ENCODE measurements at regions not wholly inside any gene's neighbourhood (a gene's known extent, or its start where the extent isn't known, plus 50 kb on each side); places are given as distances from the start of the nearest gene placed in this dataset.

GRCh38 chr5:127203818-127204217 is 86.8 kb upstream of the MEGF10 start:
- Histone ChIP-seq H3K27ac (no peak overlapping the region), H3K4me1 (no peaks in the 10 kb centered on the region), H3K4me3 (no peak overlapping the region), H3K9me3 (no peaks in the 10 kb centered on the region), H3K27me3 (no peaks in the 10 kb centered on the region), H3K9ac (ENCODE audit: low read depth in 2 of 2, low read length in 2 of 2) (no peak overlapping the region), H3K36me3 (no peaks in the 10 kb centered on the region)
- TF ChIP-seq, protein P1, sequence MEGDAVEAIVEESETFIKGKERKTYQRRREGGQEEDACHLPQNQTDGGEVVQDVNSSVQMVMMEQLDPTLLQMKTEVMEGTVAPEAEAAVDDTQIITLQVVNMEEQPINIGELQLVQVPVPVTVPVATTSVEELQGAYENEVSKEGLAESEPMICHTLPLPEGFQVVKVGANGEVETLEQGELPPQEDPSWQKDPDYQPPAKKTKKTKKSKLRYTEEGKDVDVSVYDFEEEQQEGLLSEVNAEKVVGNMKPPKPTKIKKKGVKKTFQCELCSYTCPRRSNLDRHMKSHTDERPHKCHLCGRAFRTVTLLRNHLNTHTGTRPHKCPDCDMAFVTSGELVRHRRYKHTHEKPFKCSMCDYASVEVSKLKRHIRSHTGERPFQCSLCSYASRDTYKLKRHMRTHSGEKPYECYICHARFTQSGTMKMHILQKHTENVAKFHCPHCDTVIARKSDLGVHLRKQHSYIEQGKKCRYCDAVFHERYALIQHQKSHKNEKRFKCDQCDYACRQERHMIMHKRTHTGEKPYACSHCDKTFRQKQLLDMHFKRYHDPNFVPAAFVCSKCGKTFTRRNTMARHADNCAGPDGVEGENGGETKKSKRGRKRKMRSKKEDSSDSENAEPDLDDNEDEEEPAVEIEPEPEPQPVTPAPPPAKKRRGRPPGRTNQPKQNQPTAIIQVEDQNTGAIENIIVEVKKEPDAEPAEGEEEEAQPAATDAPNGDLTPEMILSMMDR (IDR thresholded peaks at IDR 0.05), result no peak
- DNase-seq, result no peak
- intact Hi-C loops (cut with DNase I), result no loop called here

DNA sequence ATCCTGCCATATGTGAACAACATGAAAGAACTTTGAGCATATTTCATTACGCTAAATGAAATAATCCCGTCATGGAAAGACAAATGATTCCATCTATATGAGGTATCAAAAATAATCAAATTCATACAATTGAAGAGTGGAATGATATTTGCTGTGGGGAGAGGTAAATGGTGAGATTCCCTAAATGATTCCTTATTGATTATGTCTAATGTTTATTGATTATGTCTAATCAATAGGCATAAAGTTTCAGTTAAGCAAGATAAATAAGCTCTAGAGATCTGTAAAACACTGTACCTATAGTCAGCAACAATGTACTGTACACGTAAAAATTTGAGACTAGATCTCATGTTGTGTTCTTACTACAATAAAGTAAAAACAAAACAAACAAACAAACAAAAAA is 85.4 kb upstream of the MEGF10 start:
- Histone ChIP-seq H3K27me3 (no peaks in the 10 kb centered on the region), H3K36me3 (no peaks in the 10 kb centered on the region), H3K9ac (ENCODE audit: low read depth in 2 of 2, low read length in 2 of 2) (no peak overlapping the region), H3K9me3 (no peaks in the 10 kb centered on the region), H3K4me3 (no peak overlapping the region), H3K27ac (no peak overlapping the region), H3K4me1 (no peaks in the 10 kb centered on the region)
- intact Hi-C loops (cut with DNase I), result no loop called here
- no peak for DNase-seq
- TF ChIP-seq, protein P1 (IDR thresholded peaks at IDR 0.05), result no peak

DNA sequence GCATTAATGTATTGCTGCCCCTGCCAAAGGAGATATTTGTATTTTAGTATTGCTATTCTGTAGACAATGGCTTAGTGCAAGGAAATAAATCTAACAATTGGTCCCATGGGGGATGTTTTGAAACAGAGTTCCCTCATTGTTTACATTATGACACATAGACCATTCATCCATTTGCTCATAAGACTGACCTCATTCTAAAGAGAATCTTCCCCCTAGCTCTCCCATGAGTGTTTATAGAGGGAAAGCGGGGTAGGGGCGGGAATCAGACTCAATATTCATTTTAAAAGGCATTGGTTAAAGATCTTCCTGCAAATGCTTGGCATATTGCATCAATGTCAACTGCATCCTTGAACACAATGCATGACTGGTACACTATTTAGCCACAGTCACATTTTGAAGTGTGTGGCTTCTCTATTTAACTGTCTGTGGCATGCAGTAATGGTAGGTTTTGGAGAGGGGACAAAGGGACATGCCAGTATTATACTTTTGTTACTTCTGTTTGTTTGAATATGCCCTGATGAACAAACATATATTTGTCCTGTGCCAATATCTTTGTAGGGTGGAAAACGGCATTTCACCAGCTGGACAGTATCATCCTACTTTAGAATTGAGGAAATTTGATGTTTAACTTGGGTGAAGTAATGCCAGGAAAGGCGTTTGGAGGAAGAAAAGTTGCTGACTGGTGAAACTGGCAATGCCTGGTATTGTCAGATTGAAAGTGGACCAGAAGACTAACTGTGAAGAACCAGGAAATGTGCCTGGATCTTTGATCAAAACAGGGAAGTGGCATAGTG is 84.1 kb upstream of the MEGF10 start:
- H3K27ac ChIP-seq, result no peak overlapping the region
- H3K4me3 ChIP-seq, result no peak overlapping the region
- no peak for DNase-seq
- no peaks in the 10 kb centered on the region for H3K36me3 ChIP-seq
- H3K27me3 ChIP-seq, result no peaks in the 10 kb centered on the region
- no peaks in the 10 kb centered on the region for H3K4me1 ChIP-seq
- intact Hi-C loops (cut with DNase I), result no loop called here
- H3K9ac ChIP-seq (ENCODE audit: low read depth in 2 of 2, low read length in 2 of 2), result no peak overlapping the region
- TF ChIP-seq, protein P1 (IDR thresholded peaks at IDR 0.05), result no peak
- H3K9me3 ChIP-seq, result no peaks in the 10 kb centered on the region

DNA sequence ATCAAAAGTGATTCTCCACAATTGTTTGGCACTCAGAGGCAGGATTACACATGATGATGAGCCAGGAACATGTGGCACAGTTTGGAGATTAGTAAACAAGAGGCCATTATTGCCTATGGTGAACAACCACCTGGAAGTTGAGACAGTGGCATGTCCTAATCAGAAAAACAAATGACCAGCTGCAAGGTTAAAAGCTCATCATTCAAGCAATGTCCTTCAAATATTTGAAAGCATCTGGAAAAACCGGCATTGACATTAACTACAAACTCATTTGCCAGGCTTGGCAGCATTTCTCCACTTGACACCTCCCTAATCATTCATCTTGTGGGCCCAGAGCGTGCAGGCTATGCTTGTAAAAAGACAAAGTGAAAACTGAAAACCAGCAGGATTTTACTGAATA is 80.6 kb upstream of the MEGF10 start:
- H3K9ac ChIP-seq (ENCODE audit: low read depth in 2 of 2, low read length in 2 of 2), result no peak overlapping the region
- intact Hi-C loops (cut with DNase I), result no loop called here
- no peak overlapping the region for H3K4me3 ChIP-seq
- H3K9me3 ChIP-seq, result no peaks in the 10 kb centered on the region
- DNase-seq, result no peak
- H3K4me1 ChIP-seq, result no peaks in the 10 kb centered on the region
- TF ChIP-seq, protein P1 (IDR thresholded peaks at IDR 0.05), result no peak
- H3K36me3 ChIP-seq, result no peaks in the 10 kb centered on the region
- no peaks in the 10 kb centered on the region for H3K27me3 ChIP-seq
- H3K27ac ChIP-seq, result no peak overlapping the region

- TF ChIP-seq, protein P1 (IDR thresholded peaks at IDR 0.05), result no peak
- intact Hi-C loops (cut with DNase I), result no loop called here
Measured at GRCh38 chr5:127213231-127213630, 77.4 kb upstream of the MEGF10 start.

More at GRCh38 chr5:127213231-127213630, 77.4 kb upstream of the MEGF10 start:
- no peaks in the 10 kb centered on the region for H3K36me3 ChIP-seq
- H3K4me3 ChIP-seq, result no peak overlapping the region
- H3K27ac ChIP-seq, result no peak overlapping the region
- H3K4me1 ChIP-seq, result no peaks in the 10 kb centered on the region
- H3K9me3 ChIP-seq, result no peaks in the 10 kb centered on the region
- H3K27me3 ChIP-seq, result no peaks in the 10 kb centered on the region
- no peak for DNase-seq
- no peak overlapping the region for H3K9ac ChIP-seq (ENCODE audit: low read depth in 2 of 2, low read length in 2 of 2)
